ENCODE measurements at regions not wholly inside any gene's neighbourhood (a gene's known extent, or its start where the extent isn't known, plus 50 kb on each side); places are given as distances from the start of the nearest gene placed in this dataset.
A peak's percentile ranks its signal among the peaks of the same experiment; 100 is the strongest.

DNA sequence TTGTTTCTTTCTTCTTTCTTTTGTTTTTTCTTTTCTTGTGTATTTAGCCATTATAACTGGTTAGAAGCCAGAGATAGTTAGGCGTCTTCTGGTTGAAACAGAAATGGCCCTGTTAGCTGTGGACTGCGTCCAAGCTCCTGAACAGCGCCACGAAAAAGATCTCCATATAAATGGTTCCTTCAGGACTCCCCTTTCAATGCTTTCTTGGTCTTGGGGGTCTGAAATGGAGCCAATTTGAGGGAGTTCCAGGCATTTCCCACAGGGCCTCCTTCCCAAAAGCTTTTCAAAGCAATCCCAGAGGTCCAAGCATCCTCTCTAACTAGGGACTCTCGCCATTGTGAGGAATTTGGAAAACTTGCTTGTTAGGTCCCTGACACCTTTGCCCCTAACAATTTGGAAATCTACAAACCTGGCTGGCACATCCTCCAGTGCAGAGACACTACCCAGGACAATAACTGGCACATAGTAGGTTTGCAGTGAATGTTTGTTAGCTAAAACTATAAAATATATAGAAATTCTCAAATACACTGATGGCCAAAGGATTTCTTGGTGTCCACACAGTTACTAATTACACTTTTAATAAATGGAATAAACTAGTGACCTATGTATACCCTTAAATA, 80.1 kb downstream of the MYCN start:
- DNase-seq (no peak), ATAC-seq (no peak)
- intact Hi-C loops (cut with DNase I): no loop called here

DNA sequence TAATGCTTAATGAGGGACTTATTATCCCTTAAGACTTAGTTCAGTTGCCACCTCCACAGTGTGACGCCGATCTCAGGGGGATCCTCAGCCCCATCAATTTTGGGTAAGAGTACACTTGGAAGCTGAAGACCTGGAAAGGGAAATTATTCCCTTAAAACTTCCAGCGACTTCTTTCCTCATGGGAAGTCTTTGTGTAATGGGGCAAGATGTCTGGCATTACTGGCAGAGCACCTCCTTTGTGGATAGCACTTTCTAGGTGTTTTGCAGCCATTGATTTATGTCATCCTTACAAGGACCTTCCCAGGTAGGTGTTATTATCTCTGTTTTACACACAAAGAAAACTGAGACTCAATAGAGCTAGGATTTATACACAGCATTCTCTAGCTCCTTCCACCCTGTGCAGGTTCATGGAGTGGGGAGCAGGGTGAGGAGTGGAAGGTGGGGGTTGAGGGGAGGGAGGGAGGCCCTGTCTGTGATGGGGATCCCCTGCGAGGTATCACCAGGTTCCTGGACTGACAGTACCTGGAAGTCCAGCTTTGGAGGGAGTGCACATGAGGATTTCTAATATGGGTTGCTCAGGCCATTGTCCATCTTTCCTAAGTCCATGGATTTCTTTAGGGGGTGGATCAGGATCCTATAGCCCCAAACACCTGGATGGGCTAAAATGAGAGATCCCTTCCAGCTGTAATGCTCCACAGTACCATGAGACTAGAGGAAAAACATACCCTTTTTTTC, 79.4 kb downstream of the MYCN start:
- intact Hi-C loops (cut with DNase I): no loop called here
- ATAC-seq (no peak), DNase-seq (no peak)

DNA sequence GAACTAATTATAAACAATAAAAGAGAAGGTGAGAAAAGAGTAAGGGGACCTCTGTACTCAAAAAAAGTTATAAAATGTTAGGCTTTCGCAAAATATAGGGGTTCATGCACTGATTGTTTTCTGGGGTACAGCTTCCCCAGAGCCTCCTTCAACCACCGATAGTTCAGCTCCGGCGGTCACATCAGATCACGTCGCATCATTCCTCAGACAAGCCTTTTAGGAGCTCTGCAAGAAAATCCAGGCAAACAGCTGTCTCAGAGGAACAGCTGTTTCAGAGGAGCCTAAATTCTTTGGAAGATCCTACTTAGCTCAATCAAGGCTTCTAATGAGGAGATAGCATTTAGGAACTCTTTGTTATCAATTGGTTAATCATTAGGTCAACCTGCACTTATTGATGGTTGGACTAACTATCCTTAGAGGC, 78.7 kb downstream of the MYCN start:
- intact Hi-C loops (cut with DNase I): no loop called here
- DNase-seq: no peak
- no peak for ATAC-seq

DNA sequence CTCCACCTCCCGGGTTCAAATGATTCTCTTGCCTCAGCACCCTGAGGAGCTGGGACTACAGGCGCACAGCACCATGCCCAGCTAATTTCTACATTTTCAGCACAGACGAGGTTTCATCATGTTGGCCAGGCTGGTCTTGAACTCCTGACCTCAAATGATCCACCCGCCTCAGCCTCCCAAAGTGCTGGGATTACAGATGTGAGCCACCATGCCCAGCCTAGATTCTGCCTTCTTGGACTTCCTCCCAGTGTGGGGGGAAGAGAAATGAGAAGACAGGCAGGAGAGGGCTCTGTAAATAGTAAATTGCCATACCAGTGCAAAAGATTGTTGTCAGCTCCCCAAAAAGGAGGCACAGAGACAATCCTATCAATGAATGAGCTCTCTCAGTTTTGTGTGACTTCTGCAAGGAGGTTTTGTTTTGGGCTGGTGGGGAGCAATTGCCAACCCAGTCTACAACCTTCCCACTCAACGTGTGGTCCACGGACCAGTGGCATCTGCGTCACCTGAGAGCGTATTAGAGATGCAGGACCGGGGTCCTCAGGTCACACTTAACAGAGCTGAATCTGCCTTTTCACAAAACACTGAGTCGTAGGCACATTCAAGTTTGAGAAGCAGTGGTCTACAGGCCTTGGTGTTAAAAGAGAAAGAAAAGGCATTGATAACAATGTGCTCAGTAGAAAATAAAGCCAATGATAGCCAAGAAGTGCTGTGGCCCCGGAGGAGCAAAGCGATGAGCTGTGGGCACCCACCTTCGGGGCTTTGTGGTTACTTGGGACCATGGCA, 78.1 kb downstream of the MYCN start:
- no peak for ATAC-seq
- DNase-seq: no peak
- intact Hi-C loops (cut with DNase I): no loop called here

DNA sequence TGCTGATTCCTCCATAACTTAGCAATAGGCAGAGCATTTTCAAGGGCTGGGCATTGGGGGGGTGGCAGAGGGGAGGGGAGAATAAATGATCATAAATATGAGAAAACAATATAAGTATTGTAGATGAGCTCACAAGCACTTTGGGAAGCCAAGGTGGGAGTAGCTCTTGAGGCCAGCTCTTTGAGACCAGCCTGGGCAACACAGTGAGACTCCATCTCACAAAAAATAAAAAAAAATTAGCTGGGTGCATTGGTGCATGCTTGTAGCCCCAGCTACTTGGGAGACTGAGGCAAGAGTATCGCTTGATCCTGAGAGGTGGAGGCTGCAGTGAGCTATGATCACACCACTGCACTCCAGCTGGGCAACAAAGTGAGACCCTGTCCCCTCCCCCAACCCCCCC, 75.9 kb downstream of the MYCN start:
- ATAC-seq: no peak
- intact Hi-C loops (cut with DNase I): no loop called here
- DNase-seq: no peak

DNA sequence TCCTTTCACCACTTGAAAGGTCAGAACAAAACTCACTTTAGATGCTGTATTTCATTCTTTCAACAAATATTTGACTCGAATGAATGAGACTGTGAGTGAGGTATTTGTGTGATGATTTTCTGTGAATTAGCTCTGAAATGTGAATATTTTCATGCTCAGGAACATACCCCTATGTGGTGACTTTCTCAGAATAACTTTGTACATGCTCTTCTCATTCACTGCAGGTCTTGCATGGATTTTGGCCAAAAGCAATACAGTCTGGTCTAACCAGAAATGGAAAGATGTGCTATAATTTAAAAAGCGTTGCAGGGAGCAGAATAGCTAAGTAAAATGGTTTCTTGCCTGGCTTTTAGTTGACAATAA, 75.5 kb downstream of the MYCN start:
- no peak for ATAC-seq
- DNase-seq: no peak
- intact Hi-C loops (cut with DNase I): no loop called here

DNA sequence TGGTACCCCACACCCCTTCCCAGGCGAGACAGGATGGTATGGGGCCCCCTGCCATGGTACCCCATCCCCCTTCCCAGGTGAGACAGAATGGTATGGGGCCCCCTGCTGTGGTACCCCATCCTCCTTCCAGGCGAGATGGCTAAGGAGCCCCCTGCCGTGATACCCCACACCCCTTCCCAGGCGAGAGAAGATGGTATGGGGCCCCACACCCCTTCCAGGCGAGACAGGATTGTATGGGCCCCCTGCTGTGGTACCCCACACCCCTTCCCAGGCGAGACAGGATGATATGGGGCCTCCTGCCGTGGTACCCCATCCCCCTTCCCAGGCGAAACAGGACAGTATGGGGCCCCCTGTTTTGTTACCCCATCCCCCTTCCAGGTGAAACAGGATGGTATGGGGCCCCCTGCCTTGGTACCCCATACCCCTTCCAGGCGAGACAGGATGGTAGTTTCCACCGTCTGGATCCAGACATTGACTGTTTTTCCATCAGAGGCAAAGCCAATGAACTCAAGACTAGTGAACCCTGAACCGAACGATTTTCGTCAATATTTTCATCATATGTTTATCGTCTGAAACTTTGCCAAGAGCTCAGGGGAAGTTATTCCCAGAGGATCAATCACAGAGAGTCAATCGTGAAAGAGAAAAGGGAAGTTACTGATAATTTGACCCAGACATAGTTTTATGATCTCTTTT, 75.0 kb downstream of the MYCN start:
- intact Hi-C loops (cut with DNase I): no loop called here
- DNase-seq (no peak), ATAC-seq (no peak)

DNA sequence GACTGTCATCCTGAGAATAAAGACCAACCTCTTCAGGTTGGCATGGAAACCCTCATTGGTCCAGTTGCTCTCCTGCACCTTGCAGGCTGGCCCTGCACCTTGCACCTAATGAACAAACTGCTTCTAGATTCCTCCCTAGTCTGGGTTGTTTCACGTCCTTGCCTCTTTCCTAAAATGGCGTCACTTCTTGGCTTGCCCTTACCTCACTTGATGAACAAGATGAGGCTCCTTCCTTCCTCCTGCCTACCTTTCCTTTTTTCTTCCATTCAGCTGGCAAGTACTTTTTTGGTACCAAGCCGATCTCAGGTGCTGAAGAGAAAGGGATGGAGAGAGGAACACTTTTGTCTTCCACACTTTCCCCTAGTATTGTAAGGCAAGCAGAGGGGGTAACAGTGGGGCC, 74.5 kb downstream of the MYCN start:
- intact Hi-C loops (cut with DNase I): no loop called here
- no peak for DNase-seq
- ATAC-seq: no peak

DNA sequence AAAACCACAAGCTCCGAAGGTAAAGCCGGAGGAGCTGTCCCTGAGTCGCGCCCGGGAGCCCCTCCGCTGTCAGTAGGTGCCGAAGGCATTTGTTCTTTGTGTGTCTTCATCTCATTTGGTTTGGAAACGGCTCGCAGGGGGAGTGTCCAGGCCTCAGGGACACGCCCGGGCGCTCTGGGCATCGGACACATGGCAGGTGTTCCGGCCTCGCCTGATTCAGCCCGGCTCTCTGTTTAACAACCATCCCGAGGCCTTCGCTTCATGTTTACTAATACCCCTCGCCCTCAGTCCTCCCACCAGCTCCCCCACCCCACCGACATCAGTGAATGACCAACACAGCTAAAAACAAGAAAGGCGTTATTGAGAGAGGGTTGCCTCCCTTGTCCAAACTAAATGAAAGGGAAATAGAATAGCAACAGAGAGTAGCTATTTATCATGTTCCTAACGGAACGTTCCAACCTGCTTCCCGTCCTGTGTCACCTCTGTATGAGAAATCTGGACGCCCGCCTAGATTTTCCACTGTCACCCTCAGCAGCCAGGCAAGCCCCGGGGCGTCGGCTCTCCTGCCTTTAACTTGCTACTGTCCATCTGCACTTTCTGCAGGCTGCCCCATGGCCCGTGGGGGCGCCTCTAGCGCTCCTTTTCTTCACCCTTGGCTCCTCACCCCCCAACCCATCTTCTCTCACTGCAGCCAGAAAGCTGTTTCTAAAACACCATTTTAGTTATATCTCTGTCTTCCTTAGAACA, 73.9 kb downstream of the MYCN start:
- ATAC-seq: peak; percentile 77 to 81
- intact Hi-C loops (cut with DNase I): no loop called here
- DNase-seq: peak; percentile 46

DNA sequence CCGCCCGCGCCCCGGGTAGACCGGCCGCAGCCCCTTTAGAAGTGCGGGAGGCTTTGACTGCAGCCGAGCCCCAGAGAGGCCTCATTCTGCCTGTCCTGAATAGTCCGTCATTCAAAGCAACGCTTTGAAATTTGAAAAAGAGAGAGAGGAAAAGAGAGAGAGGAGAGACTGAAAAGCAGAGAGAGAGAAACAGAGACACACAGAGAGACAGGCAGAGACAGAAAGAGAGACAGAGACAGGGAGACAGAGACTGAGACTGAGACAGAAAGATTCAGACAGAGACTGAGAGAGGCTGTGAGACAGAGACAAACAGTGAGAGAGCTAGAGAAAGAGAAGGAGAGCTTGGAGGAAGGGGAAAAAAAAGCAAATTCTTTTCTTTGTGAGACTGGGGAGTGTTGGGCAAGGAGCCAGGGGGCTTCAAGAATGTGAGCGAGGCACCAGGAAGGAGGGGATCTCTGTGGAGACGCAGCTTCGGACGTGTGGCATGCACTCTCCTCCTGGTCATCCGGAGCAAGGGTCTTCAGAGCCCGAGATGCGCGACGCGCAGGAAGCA, 73.1 kb downstream of the MYCN start:
- no peak for ATAC-seq
- intact Hi-C loops (cut with DNase I): no loop called here
- DNase-seq: no peak

DNA sequence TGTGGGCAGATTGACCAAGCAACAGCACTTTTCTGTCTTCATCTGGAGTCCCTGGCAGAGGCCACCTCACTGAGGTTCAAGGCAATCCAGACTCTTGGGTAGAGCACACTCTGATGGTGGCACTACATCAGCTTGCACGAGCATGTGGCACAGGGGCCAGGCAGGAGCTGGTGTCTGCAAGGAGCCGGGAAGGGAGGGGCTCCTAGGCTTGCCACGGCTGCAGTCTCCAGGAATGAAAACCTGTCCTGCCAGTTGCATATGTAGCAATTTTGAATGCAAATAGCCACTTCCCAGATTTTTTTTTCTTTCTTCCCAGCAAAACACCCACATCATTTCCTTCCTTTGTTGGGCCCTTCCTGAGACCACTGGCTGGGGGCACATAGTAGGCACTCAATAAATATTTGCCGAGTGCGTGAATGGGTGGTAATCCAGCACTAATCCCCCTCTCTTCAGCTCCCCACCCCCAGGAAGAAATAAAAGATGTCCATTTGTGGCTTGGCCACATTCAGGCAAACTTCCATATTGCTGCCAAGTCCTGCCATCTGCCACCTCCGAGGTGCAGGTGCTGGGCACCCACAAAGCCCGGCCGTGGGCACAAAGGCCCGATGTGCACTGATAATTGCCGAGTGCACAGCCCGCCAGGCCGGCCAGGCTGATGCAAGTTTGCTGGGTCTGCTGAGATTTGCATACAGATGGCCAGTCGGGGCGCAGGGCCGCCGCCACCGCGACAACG, 72.4 kb downstream of the MYCN start:
- intact Hi-C loops (cut with DNase I): no loop called here
- DNase-seq: no peak
- ATAC-seq: no peak

DNA sequence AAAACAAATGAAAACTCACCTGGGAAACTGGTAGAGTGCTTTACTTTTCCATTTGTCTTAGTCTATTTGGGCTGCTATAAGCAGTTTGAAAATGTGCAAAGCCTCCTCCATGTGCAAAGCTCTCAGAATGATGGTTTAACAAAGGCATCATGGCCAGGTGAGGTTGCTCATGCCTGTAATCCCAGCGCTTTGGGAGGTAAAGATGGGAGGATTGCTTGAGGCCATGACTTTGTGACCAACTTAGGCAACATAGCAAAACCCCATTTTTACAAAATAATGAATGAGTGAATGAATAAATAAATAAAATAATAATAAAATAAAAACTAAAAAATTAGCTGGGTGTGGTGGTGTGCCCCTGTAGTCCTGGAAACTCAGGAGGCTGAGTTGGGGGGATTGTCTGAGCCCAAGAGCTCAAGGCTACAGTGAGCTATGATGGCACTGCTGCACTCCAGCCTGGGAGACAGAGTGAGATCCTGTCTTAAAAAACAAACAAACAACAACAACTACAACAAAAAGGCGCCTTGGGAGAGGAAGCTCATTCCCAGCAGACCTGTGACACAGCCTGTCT, 71.8 kb downstream of the MYCN start:
- intact Hi-C loops (cut with DNase I): no loop called here
- ATAC-seq (no peak), DNase-seq (no peak)

DNA sequence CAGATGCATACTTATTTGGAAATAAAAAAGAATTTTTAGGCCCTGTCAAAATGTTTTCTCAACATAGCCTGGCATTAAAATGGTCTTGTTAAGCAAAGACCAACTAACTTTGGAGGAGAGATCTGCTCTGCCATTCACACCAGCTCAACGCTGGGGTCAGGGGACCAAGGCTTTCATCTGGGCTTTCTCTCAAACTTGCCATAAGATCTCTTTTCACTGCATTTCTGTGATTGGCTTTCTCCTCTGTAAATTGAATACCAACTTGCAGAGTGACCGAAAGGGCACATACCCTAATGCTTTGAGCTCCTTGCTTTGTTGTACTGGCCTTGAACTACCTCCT, 71.2 kb downstream of the MYCN start:
- DNase-seq: no peak
- intact Hi-C loops (cut with DNase I): no loop called here
- ATAC-seq: no peak

DNA sequence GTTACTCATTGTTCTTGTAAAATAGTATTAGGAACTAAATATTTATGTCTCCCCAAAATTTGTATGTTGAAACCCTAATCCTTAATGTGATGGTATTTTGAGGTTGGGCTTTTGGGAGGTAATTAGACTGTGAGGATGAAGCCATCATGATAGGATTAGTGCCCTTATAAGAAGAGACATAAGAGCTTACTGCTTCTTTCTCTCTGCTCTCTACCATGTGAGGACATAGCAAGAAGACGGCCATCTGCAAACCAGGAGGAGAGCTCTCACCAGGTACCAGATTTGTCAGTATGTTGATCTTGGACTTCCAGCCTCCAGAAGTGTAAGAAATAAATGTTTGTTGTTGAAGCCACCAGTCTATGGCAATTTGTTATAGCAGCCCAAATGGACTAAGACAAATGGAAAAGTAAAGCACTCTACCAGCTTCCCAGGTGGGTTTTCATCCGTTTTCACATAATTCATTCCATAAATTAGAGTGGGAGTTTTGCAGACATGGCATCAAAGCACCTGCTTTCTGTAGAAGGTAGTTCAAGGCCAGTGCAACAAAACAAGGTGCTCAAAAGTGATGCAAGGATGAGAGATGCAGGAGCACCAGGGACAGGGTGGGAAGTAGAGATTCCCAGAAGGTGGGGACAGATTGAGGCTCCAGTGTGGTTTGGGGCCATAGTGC, 70.7 kb downstream of the MYCN start:
- intact Hi-C loops (cut with DNase I): no loop called here
- DNase-seq (no peak), ATAC-seq (no peak)

DNA sequence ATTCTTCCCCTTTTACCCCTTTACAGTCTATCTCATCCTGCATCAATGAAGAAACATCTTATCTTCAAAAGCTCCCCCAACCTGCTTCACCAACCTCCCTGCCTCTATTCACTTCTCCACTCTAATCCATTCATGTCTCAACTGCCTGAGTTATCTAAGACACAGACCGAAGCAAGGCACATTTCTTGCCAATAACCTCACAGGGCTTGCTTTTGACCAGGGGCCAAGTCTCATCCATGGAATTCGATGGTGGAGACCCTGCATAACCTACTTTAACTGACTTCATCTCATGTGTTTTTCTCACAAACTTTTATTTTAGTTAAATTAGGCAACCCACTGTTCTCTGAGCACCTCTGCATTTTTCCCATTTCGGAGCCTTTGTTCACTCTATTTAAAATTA, 69.7 kb downstream of the MYCN start:
- ATAC-seq (no peak), DNase-seq (no peak)
- intact Hi-C loops (cut with DNase I): no loop called here

DNA sequence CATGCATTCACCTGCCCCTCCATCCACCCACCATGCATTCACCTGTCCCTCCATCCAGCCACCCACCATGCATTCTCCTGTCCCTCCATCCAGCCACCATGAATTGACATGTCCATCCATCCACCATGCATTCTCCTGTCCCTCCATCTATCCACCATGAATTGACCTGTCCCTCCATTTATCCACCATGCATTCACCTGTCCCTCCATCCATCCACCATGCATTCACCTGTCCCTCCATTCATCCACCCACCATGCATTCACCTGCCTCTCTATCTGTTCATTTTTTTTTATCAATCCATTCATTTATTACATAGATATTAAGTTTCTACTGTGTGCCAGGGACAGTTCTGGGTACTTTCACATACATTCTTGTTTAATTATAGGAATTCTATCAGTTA, 69.2 kb downstream of the MYCN start:
- intact Hi-C loops (cut with DNase I): no loop called here
- ATAC-seq: no peak
- DNase-seq: no peak

DNA sequence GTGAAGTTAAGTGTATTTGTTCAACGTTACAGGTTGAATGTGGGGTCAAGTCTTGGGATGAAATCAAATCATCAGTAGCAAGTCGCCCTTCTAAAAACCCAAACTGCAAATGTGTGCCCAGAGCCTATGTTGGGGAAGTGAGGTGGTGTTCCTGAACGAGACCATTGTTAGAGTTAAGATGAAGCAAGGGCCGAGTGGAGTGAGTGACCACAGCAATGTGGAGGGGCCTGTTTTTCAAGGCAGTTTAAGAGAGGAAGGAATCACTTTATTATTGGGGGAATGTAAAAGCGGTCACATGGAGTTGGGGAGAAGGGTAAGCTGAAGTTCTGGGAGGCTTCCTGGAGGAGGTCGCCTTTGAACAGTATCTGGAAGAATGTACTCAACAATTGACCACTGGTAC, 68.5 kb downstream of the MYCN start:
- no peak for ATAC-seq
- DNase-seq: no peak
- intact Hi-C loops (cut with DNase I): no loop called here

DNA sequence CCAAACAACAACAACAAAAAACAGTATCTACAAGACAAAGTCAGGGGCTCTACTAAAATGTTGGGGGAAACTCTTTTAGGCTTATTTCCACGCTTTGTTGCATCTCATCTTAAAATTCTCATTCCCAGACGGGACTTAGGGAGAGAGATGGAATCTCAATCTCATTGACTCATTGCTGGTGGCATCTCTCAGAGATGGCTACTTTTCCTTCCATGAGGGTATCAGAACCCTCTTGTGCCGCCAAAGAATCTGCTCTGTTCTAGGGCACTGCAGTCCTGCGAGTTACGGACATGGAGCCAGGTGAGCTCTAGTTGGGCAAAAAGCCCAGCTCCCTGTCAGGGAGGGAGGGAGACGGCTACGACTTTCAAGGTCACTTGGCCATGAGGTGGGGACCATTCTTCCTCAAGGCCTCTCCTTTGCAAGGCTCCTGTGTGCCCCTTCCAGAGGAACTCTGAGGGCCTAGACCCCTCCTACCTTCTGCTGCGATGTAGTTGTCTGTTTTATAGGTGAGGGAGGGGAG, 68.0 kb downstream of the MYCN start:
- ATAC-seq: no peak
- DNase-seq: no peak
- intact Hi-C loops (cut with DNase I): no loop called here

Data from left cardiac atrium (tissue), 4 donors.